ENCODE measurements at regions not wholly inside any gene's neighbourhood (a gene's known extent, or its start where the extent isn't known, plus 50 kb on each side); places are given as distances from the start of the nearest gene placed in this dataset.

DNA sequence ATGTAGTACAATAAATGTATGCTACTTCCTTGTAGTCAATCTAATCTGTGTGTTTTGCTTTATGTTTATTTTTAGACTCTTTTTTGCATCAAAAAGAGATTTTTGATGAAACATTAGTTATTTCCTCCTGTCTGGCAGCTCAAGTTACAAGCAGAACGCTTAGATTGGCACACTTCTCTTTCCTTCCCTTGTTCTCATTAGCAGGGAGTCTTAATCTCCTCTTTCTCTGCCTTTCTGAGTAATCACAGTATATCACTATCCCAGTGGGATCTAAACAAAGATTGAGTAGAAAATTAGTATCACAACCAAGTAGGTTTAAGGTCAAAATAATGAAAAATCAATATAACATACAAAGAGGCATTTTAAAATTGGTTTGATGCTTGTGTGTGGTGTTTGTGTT is 1192.6 kb downstream of the C4orf33 start:
- Histone ChIP-seq H3K27ac (ENCODE audit: control insufficient read depth, insufficient read depth, low read length) (no peak overlapping the region), H4K20me1 (ENCODE audit: control insufficient read depth, extremely low read depth, insufficient read depth, low read length) (no peaks in the 10 kb centered on the region), H2AFZ (ENCODE audit: control insufficient read depth, low read length) (no peak overlapping the region), H3K4me1 (ENCODE audit: control insufficient read depth, extremely low read depth, insufficient read depth, low read length) (no peaks in the 10 kb centered on the region), H3K36me3 (ENCODE audit: control insufficient read depth in 2 of 2, extremely low read depth in 1 of 2, insufficient read depth in 2 of 2, low read length in 2 of 2) (no peaks in the 10 kb centered on the region), H3K79me2 (ENCODE audit: control insufficient read depth, insufficient read depth, low read length) (no peaks in the 10 kb centered on the region), H3K27me3 (ENCODE audit: control insufficient read depth, extremely low read depth, insufficient read depth, low read length) (no peaks in the 10 kb centered on the region), H3K9me3 (ENCODE audit: control insufficient read depth, low read depth, low read length) (no peaks in the 10 kb centered on the region), H3K9me1 (ENCODE audit: control insufficient read depth, extremely low read depth, insufficient read depth, low read length) (no peaks in the 10 kb centered on the region), H3K4me3 (ENCODE audit: control insufficient read depth in 2 of 3, extremely low read depth in 1 of 3, insufficient read depth in 2 of 3, low read depth in 1 of 3, low read length in 3 of 3) (no peak overlapping the region), H3K4me2 (ENCODE audit: control insufficient read depth, extremely low read depth, insufficient read depth, low read depth, low read length) (no peak overlapping the region), H3K9ac (ENCODE audit: control insufficient read depth, extremely low read depth, insufficient read depth, low read length) (no peak overlapping the region)
- no peak for FAIRE-seq
- no peak for DNase-seq (ENCODE audit: low read depth, low spot score)
- dilution Hi-C loops (cut with MboI; ENCODE audit: extremely low pct_ligation_motif_present, low sequenced_read_pairs): no loop called here
- TF ChIP-seq, protein P1, sequence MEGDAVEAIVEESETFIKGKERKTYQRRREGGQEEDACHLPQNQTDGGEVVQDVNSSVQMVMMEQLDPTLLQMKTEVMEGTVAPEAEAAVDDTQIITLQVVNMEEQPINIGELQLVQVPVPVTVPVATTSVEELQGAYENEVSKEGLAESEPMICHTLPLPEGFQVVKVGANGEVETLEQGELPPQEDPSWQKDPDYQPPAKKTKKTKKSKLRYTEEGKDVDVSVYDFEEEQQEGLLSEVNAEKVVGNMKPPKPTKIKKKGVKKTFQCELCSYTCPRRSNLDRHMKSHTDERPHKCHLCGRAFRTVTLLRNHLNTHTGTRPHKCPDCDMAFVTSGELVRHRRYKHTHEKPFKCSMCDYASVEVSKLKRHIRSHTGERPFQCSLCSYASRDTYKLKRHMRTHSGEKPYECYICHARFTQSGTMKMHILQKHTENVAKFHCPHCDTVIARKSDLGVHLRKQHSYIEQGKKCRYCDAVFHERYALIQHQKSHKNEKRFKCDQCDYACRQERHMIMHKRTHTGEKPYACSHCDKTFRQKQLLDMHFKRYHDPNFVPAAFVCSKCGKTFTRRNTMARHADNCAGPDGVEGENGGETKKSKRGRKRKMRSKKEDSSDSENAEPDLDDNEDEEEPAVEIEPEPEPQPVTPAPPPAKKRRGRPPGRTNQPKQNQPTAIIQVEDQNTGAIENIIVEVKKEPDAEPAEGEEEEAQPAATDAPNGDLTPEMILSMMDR (optimal IDR thresholded peaks at IDR 0.05 in 1 of 3, IDR thresholded peaks at IDR 0.05 in 1 of 3, conservative IDR thresholded peaks at IDR 0.05 in 1 of 3; ENCODE audit: extremely low read depth in 1 of 3, insufficient read depth in 2 of 3, low read length in 3 of 3): no peak
- no peak for TF ChIP-seq EZH2 (IDR thresholded peaks at IDR 0.05; ENCODE audit: low read length)

DNA sequence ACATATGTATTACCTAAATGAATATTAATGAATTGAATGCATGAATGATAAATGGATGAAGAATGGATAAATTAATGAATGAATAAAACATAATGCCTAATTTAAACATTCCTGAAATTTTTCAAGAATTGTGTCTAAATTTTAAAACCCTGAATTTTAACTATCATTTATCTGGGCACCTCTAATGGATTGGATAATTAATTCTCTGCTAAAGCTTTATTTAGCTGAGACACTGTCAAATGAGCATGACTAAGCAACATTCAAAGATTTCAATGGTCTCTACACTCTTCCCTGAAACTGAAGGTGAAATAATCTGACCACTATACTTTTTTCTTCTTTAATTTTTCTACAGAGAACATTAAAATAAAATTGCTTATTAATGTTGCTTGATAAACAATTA is 1197.7 kb downstream of the C4orf33 start:
- Histone ChIP-seq H3K9me1 (ENCODE audit: control insufficient read depth, extremely low read depth, insufficient read depth, low read length) (no peaks in the 10 kb centered on the region), H3K27me3 (ENCODE audit: control insufficient read depth, extremely low read depth, insufficient read depth, low read length) (no peaks in the 10 kb centered on the region), H3K27ac (ENCODE audit: control insufficient read depth, insufficient read depth, low read length) (no peak overlapping the region), H3K9ac (ENCODE audit: control insufficient read depth, extremely low read depth, insufficient read depth, low read length) (no peak overlapping the region), H3K9me3 (ENCODE audit: control insufficient read depth, low read depth, low read length) (no peaks in the 10 kb centered on the region), H3K79me2 (ENCODE audit: control insufficient read depth, insufficient read depth, low read length) (no peaks in the 10 kb centered on the region), H3K4me3 (ENCODE audit: control insufficient read depth in 2 of 3, extremely low read depth in 1 of 3, insufficient read depth in 2 of 3, low read depth in 1 of 3, low read length in 3 of 3) (no peak overlapping the region), H3K4me2 (ENCODE audit: control insufficient read depth, extremely low read depth, insufficient read depth, low read depth, low read length) (no peak overlapping the region), H3K36me3 (ENCODE audit: control insufficient read depth in 2 of 2, extremely low read depth in 1 of 2, insufficient read depth in 2 of 2, low read length in 2 of 2) (no peaks in the 10 kb centered on the region), H3K4me1 (ENCODE audit: control insufficient read depth, extremely low read depth, insufficient read depth, low read length) (no peaks in the 10 kb centered on the region), H4K20me1 (ENCODE audit: control insufficient read depth, extremely low read depth, insufficient read depth, low read length) (no peaks in the 10 kb centered on the region), H2AFZ (ENCODE audit: control insufficient read depth, low read length) (no peak overlapping the region)
- FAIRE-seq (no peak), DNase-seq (ENCODE audit: low read depth, low spot score) (no peak)
- dilution Hi-C loops (cut with MboI; ENCODE audit: extremely low pct_ligation_motif_present, low sequenced_read_pairs): no loop called here
- TF ChIP-seq, protein P1 (optimal IDR thresholded peaks at IDR 0.05 in 1 of 3, IDR thresholded peaks at IDR 0.05 in 1 of 3, conservative IDR thresholded peaks at IDR 0.05 in 1 of 3; ENCODE audit: extremely low read depth in 1 of 3, insufficient read depth in 2 of 3, low read length in 3 of 3): no peak
- TF ChIP-seq EZH2 (IDR thresholded peaks at IDR 0.05; ENCODE audit: low read length): no peak
